ENCODE measurements at regions not wholly inside any gene's neighbourhood (a gene's known extent, or its start where the extent isn't known, plus 50 kb on each side); places are given as distances from the start of the nearest gene placed in this dataset.

DNA sequence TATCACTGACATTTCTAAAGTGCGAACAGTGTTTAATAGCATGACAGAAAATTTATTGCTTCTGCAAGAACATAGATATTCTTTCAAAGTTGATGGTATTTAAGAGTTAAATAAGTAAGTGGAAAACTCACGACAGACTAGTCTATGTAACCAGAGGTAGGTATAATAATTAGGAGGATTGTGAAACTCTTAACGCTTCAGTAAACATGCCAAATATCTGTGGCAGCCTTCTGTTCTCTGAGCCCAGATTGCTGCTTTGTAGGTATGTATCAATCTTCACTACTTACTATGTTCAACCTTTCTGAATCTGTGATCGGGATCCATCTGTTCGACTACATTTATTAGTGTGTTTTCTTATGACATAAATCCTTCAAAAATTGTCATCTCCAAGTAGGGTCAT is 53.6 kb upstream of the SPANXB1 start:
- Mint-ChIP-seq H3K4me3 (no peak overlapping the region), H3K27ac (no peak overlapping the region), H3K36me3 (no peaks in the 10 kb centered on the region), H3K9me3 (peaks cover 8% of the 10 kb centered on the region), H3K4me1 (no peaks in the 10 kb centered on the region)
- DNase-seq (ENCODE audit: low spot score in 2 of 2) = no peak
- no peak for ATAC-seq

DNA sequence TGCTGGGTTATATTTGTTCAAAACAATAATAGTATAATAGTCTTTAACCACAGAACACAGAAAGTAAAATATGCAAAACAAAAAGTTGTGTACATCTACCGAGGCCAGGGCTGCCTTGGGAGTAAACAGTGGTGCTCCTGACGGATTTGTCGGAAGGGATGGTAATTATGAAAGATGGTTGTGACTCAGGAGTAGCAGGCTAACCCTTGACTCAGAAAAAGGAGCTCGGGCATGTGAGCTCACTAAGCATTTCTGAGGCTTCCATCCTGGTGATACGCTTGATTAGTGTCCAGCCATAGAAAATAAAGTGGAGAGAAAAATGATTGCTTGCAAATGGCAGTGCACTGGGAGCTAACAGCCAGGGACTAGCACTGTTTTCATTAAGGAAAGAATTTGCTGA is 53.2 kb upstream of the SPANXB1 start:
- ATAC-seq (no peak), DNase-seq (ENCODE audit: low spot score in 2 of 2) (no peak)
- no peaks in the 10 kb centered on the region for H3K4me1 Mint-ChIP-seq

More for the DNA sequence above, 53.2 kb upstream of the SPANXB1 start:
- Mint-ChIP-seq H3K36me3 (no peaks in the 10 kb centered on the region), H3K9me3 (peaks cover 8% of the 10 kb centered on the region), H3K27ac (no peak overlapping the region), H3K4me3 (no peak overlapping the region)

Measured in stimulated activated effector memory CD8-positive, alpha-beta T cell treated with anti-CD3 and anti-CD28 coated beads, Interleukin-12 subunit alpha, Interleukin-12 subunit beta, amount 100 ng/mL, for 72 hours (primary cell).